ENCODE measurements at regions not wholly inside any gene's neighbourhood (a gene's known extent, or its start where the extent isn't known, plus 50 kb on each side); places are given as distances from the start of the nearest gene placed in this dataset.

DNA sequence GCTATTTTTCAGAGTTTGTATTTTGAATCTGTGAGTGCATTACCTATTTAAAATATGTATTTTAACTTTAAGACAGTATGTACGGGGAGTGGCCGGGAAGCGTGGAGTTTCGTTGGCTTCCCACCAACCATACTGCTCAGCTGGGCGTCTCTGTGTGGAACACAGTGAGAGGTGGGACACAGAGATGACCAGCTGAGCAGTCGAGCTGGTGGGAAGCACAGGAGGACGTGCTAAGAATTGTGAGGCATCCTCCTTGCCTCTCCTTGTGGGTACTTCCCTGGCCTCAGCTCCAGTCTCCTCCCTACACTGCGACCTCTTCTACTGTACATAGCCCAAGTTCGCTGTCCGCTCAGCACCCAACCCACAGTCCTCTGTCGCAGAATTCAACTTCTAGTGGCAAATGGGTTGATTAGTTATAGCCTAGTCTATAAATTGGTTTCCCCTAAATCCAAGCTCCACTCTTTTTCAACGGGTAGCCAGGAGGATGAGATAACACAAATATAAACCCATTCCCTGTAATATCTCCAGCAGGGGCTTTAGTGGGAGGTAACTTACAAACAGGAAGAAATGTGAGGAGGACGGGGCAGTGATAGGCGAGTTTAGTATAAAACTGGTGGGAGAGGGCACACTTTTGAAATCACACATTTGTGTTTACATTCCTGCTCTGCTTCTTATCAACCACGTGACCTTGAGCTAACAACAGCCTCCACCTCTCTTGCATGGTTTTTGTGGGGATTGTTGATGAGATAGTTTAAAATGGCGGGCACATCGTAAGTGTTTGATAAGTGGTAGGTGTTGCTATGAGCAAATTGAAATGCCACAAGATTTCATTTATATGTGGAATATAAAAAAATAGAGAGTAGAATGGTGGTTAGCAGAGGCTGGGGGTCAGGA is 211.9 kb upstream of the HS3ST3A1 start:
- TF ChIP-seq, protein P1, sequence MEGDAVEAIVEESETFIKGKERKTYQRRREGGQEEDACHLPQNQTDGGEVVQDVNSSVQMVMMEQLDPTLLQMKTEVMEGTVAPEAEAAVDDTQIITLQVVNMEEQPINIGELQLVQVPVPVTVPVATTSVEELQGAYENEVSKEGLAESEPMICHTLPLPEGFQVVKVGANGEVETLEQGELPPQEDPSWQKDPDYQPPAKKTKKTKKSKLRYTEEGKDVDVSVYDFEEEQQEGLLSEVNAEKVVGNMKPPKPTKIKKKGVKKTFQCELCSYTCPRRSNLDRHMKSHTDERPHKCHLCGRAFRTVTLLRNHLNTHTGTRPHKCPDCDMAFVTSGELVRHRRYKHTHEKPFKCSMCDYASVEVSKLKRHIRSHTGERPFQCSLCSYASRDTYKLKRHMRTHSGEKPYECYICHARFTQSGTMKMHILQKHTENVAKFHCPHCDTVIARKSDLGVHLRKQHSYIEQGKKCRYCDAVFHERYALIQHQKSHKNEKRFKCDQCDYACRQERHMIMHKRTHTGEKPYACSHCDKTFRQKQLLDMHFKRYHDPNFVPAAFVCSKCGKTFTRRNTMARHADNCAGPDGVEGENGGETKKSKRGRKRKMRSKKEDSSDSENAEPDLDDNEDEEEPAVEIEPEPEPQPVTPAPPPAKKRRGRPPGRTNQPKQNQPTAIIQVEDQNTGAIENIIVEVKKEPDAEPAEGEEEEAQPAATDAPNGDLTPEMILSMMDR (IDR thresholded peaks at IDR 0.05) = no peak
- no peak for TF ChIP-seq POLR2A (IDR thresholded peaks at IDR 0.05)

Data from thyroid gland (tissue), 4 donors.